Body of pancreas (tissue), 4 donors: ENCODE measurements at regions not wholly inside any gene's neighbourhood (a gene's known extent, or its start where the extent isn't known, plus 50 kb on each side); places are given as distances from the start of the nearest gene placed in this dataset.

ENCODE experiments used
- POLR2A ChIP-seq, 3 donors: fragments of 450-650 bp; IDR thresholded peaks; one replicate each; pipeline ENCODE4 v1.6.1; 2016; ENCODE audit warnings: antibody characterized with exemption in 3 of 3, mild to moderate bottlenecking in 2 of 3
- TF ChIP-seq, protein P1 (sequence below), 7 experiments: fragments of 450-650 bp in 4 of 7; fragments of 200-600 bp in 3 of 7; sonication (generic) in 3 of 7; IDR thresholded peaks; one replicate each; pipeline ENCODE4 v1.5.1; 2016 to 2019; ENCODE audit warnings: antibody characterized with exemption in 7 of 7

DNA sequence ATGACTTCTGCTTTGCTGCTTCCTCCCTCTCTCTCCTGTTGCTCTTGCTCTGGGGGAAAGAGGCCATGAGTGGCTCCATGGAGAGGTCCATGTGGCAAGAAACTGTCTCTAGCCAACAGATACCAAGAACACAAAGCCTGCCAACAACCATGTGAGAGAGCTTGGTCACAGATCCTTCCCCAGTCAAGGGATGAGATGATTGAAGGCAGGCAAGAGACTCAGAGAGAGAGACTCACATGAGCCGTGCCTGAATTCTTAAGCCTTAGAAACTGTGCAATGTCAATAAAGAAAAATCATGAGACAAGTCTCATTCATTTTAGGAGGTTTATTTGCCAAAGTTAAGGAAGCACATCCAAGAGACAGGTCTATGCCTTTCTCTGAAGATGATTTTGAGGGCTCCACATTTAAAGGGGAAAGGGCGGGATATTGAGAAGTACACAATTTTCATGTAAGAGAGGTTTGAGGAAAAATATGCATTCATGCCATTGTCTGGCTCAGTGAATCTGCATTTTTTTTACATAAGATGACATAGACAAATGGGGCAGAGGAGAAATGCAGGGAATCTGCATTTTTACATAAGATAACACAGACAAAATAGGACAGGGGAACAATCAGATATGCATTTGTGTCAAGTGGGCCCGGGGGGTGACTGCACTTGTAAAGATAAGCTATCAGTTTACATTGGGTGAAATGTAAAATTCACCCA, 59.5 kb upstream of the SUCLG2 start:
- TF ChIP-seq, protein P1, sequence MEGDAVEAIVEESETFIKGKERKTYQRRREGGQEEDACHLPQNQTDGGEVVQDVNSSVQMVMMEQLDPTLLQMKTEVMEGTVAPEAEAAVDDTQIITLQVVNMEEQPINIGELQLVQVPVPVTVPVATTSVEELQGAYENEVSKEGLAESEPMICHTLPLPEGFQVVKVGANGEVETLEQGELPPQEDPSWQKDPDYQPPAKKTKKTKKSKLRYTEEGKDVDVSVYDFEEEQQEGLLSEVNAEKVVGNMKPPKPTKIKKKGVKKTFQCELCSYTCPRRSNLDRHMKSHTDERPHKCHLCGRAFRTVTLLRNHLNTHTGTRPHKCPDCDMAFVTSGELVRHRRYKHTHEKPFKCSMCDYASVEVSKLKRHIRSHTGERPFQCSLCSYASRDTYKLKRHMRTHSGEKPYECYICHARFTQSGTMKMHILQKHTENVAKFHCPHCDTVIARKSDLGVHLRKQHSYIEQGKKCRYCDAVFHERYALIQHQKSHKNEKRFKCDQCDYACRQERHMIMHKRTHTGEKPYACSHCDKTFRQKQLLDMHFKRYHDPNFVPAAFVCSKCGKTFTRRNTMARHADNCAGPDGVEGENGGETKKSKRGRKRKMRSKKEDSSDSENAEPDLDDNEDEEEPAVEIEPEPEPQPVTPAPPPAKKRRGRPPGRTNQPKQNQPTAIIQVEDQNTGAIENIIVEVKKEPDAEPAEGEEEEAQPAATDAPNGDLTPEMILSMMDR (IDR thresholded peaks at IDR 0.05): no peak
- no peak for TF ChIP-seq POLR2A (IDR thresholded peaks at IDR 0.05)
